HG03378 (cell line): ENCODE measurements at regions not wholly inside any gene's neighbourhood (a gene's known extent, or its start where the extent isn't known, plus 50 kb on each side); places are given as distances from the start of the nearest gene placed in this dataset.

Source experiments
- ATAC-seq: cut with Tn5 transposase; IDR thresholded peaks from one replicate; pipeline ENCODE4 v1.9.1; 2021; ENCODE audit warnings: mild to moderate bottlenecking, moderate library complexity; ENCODE audit not compliant: unreplicated experiment

- ATAC-seq, result no peak
Observed at GRCh38 chr9:25990376-25990775, 312.1 kb upstream of the TUSC1 start.

GRCh38 chr9:25975667-25976066 is 297.4 kb upstream of the TUSC1 start:
- no peak for ATAC-seq

- no peak for ATAC-seq
Observed at GRCh38 chr9:25964239-25964638, 286.0 kb upstream of the TUSC1 start.

- no peak for ATAC-seq
Observed at GRCh38 chr9:25960178-25960577, 281.9 kb upstream of the TUSC1 start.

GRCh38 chr9:25954209-25954608 is 276.0 kb upstream of the TUSC1 start:
- ATAC-seq, result no peak

GRCh38 chr9:25948182-25948581 is 269.9 kb upstream of the TUSC1 start:
- no peak for ATAC-seq

- no peak for ATAC-seq
Observed at GRCh38 chr9:25939126-25939525, 260.9 kb upstream of the TUSC1 start.

- ATAC-seq, result no peak
Observed at GRCh38 chr9:25936031-25936430, 257.8 kb upstream of the TUSC1 start.

- no peak for ATAC-seq
Observed at GRCh38 chr9:25935188-25935587, 256.9 kb upstream of the TUSC1 start.

- no peak for ATAC-seq
Observed at GRCh38 chr9:25918761-25919160, 240.5 kb upstream of the TUSC1 start.

- no peak for ATAC-seq
Observed at GRCh38 chr9:25917731-25918362, 239.6 kb upstream of the TUSC1 start.

GRCh38 chr9:25913806-25914205 is 235.6 kb upstream of the TUSC1 start:
- ATAC-seq, result no peak

GRCh38 chr9:25904701-25905100 is 226.5 kb upstream of the TUSC1 start:
- no peak for ATAC-seq

GRCh38 chr9:25891527-25891926 is 213.3 kb upstream of the TUSC1 start:
- no peak for ATAC-seq

GRCh38 chr9:25889661-25890060 is 211.4 kb upstream of the TUSC1 start:
- ATAC-seq, result no peak

- no peak for ATAC-seq
Observed at GRCh38 chr9:25876248-25876647, 198.0 kb upstream of the TUSC1 start.

- no peak for ATAC-seq
Observed at GRCh38 chr9:25864509-25864908, 186.3 kb upstream of the TUSC1 start.

GRCh38 chr9:25861421-25861820 is 183.2 kb upstream of the TUSC1 start:
- no peak for ATAC-seq

- no peak for ATAC-seq
Observed at GRCh38 chr9:25857147-25857546, 178.9 kb upstream of the TUSC1 start.

- no peak for ATAC-seq
Observed at GRCh38 chr9:25850803-25851202, 172.6 kb upstream of the TUSC1 start.

- ATAC-seq, result no peak
Observed at GRCh38 chr9:25845867-25846266, 167.6 kb upstream of the TUSC1 start.

- ATAC-seq, result no peak
Observed at GRCh38 chr9:25830381-25830780, 152.1 kb upstream of the TUSC1 start.

GRCh38 chr9:25827626-25828025 is 149.4 kb upstream of the TUSC1 start:
- no peak for ATAC-seq
